ENCODE measurements at regions not wholly inside any gene's neighbourhood (a gene's known extent, or its start where the extent isn't known, plus 50 kb on each side); places are given as distances from the start of the nearest gene placed in this dataset.

GRCh38 chr7:3162289-3162688 is 118.6 kb upstream of the CARD11 start:
- TF ChIP-seq EP300 (IDR thresholded peaks at IDR 0.05; ENCODE audit: borderline replicate concordance) (no peak), REST (IDR thresholded peaks at IDR 0.05; ENCODE audit: low read depth) (no peak), FOXM1 (IDR thresholded peaks at IDR 0.05; ENCODE audit: borderline replicate concordance, low read depth) (no peak), YY1 (IDR thresholded peaks at IDR 0.05; ENCODE audit: low read depth) (no peak), CREB1 (IDR thresholded peaks at IDR 0.05; ENCODE audit: low read depth) (no peak), CEBPB (IDR thresholded peaks at IDR 0.05) (no peak), TAF1 (IDR thresholded peaks at IDR 0.05; ENCODE audit: low read depth) (no peak), RAD21 (IDR thresholded peaks at IDR 0.05; ENCODE audit: low read depth) (no peak), ZBTB7A (IDR thresholded peaks at IDR 0.05; ENCODE audit: low read depth) (no peak), NFIC (IDR thresholded peaks at IDR 0.05) (no peak), TEAD4 (IDR thresholded peaks at IDR 0.05) (no peak), TCF12 (IDR thresholded peaks at IDR 0.05; ENCODE audit: low read depth) (no peak)
- TF ChIP-seq, protein P1, sequence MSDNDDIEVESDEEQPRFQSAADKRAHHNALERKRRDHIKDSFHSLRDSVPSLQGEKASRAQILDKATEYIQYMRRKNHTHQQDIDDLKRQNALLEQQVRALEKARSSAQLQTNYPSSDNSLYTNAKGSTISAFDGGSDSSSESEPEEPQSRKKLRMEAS (IDR thresholded peaks at IDR 0.05) = no peak
